NCI-H1417 treated with DMSO at 0.1 percent for 48 hours (cell line): ENCODE measurements at regions not wholly inside any gene's neighbourhood (a gene's known extent, or its start where the extent isn't known, plus 50 kb on each side); places are given as distances from the start of the nearest gene placed in this dataset.
"Not testable (repeated sequence)": the region's sequence is repeated elsewhere in the genome, so short reads cannot be mapped to it uniquely, and the experiment has no call there.

ENCODE experiments used
- DNase-seq: peaks from one replicate; lab custom pipeline; 2025; lab: John Stamatoyannopoulos, UW

- no peak for DNase-seq
Observed at GRCh38 chr14:70269582-70269981, 80.8 kb upstream of the SLC8A3 start.

DNA sequence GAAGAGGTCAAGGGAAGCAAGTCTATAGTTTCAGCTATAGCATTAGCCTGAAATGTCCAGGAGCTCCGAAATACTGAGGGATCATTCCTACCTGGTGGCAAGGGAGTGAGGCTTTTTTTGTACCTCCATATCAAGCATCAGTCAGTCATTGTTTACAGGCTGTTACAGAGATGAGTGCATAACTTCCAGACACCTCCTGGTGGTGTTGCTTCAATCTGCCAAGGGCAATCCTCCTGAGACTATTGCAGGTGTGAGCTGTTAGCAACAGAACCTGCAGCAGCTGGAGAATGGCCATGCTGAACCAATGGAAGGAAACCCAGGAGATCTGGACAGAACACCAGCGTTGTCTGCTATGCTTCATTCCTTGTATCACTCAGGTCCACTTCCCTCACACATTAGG, 80.0 kb upstream of the SLC8A3 start:
- no peak for DNase-seq

DNA sequence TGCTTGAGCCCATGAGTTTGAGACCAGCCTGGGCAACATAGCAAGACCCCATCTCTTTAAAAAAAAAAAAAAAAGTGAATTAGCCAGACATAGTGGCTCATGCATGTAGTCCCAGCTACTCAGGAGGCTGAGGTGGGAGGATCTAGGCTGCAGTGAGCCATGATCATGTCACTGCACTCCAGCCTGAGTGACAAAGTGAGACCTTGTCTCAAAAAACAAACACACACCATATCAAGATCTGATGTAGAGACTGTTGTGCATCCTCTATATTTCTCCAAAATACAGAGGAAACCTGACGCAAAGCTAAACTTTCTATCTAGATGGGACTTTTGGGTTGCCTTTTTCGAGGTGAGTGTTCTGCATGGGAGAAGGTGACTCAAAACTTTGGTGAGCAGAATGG, 77.4 kb upstream of the SLC8A3 start:
- no peak for DNase-seq

DNA sequence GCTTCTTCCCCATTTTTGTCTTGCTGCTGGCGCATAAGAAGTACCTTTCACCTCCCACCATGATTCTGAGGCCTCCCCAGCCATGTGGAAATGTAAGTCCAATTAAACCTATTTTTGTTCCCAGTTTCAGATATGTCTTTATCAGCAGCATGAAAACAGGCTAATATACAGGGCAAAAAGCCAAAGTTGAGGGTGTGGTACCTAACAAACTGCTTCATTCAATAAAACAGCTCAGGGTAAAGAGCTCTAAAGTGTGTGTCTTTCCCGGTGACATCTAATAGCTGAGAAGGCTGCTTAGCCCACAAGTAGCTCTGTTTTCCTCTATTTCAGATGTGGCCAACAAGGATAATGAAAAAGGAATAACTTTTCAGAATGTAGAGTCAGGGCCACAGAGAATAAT, 76.7 kb upstream of the SLC8A3 start:
- DNase-seq = no peak

GRCh38 chr14:70259420-70259819, 70.7 kb upstream of the SLC8A3 start:
- DNase-seq = no peak

DNA sequence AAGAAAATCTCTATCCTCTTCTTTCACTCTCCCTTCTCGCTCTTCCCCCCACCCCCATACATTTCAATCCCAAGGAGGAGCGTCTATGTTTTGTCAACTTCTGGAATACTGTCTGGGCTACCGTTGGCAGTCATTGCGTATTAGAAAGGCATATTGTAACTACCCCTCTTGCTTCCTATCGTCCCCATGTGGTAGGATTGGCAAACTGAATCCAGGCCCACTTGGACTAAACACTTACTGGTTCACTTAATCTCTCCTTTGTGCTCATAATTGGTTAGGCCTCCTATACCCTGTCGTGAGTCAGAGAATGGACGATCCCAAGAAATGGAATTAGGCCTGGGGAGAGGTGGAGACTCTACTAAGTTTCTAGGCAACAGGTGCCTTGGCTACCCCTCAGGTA, 68.8 kb upstream of the SLC8A3 start:
- no peak for DNase-seq

- DNase-seq = no peak
Observed at GRCh38 chr14:70256601-70257000, 67.8 kb upstream of the SLC8A3 start.

DNA sequence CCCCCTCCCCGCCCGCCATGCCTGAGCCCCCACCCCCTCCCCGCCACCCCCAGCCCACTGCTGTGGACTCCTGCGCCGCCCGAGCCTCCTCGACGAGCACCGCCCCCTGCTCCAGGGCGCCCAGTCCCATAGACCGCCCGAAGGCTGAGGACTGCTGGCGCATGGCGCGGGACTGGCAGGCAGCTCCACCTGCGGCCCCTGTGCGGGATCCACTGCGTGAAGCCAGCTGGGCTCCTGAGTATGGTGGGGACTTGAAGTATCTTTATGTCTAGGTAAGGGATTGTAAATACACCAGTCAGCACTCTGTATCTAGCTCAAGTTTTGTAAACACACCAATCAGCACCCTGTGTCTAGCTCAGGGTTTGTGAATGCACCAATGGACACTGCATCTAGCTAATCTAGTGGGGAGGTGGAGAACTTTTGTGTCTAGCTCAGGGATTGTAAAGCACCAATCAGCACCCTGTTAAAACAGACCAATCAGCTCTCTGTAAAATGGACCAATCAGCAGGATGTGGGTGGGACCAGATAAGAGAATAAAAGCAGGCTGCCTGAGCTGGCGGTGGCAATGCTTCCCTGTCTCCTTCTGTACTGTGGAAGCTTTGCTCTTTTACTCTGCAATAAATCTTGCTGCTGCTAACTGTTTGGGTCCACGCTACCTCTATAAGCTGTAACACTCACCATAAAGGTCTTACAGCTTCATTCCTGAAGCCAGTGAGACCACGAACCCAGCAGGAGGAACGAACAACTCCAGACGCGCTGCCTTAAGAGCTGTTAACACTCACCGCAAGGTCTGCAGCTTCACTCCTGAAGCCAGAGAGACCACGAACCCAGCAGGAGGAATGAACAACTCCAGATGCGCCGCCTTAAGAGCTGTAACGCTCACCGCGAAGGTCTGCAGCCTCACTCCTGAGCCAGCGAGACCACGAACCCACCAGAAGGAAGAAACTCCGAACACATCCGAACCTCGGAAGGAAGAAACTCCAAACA, 66.6 kb upstream of the SLC8A3 start:
- DNase-seq = not testable (repeated sequence)

DNA sequence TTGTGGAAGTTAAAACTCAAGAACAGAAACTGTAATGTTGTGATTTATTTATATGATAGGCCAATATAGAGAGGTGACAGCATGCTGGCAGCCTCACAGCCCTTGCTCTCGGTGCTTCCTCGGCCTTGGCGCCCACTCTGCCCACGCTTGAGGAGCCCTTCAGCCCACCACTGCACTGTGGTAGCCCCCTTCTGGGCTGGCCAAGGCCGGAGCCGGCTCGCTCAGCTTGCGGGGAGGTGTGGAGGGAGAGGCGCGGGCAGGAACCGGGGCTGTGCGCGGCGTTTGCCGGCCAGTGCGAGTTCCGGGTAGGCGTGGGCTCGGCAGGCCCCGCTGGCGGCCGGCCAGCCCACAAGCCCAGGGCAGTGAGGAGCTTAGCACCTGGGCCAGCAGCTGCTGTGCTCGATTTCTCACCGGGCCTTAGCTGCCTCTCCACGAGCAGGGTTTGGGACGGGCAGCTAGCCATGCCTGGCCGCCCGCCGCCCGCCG, 65.8 kb upstream of the SLC8A3 start:
- peak; percentile 31 for DNase-seq

GRCh38 chr14:70253547-70253946, 64.8 kb upstream of the SLC8A3 start:
- not testable (repeated sequence) for DNase-seq

GRCh38 chr14:70245026-70245425, 56.3 kb upstream of the SLC8A3 start:
- DNase-seq = no peak

DNA sequence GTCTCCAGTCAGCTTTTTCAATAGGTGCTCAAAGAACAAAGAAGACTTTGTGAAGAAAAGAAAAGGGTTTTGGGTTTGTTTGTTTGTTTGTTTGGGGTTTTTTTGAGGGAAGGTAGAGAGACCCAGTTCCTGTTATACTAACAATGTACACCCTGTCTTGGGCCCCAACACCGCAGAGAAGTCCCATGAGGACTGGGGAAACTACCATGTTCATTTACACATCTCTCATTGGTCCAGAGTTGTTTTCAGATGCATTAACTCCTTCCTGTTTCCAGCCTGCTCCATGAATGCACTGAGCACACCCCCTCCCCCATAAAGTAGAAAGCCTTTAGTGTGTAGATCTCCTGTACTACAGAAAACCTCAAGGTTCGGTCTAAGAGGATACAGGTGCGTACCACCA, 51.1 kb upstream of the SLC8A3 start:
- DNase-seq = no peak

DNA sequence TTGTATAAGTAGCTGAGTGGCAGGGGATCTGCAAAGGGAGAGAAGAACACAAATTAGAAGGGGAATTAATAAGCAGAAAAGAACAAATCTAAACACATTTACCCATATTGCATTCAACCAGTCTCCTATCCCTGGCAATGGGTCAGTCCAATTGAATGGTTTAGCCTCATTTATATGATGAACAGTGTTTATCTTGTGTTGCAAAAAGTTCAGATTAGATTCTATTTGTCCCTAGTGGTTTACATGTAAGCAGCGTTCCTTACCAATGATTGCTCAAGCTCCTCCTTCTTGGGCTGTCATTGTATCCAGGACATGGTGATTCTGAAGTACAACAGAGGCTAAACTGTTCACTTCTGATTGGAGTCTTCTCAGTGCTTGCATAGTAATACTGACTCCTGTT, 49.9 kb upstream of the SLC8A3 start:
- DNase-seq = not testable (repeated sequence)
